ENCODE measurements at regions not wholly inside any gene's neighbourhood (a gene's known extent, or its start where the extent isn't known, plus 50 kb on each side); places are given as distances from the start of the nearest gene placed in this dataset.

DNA sequence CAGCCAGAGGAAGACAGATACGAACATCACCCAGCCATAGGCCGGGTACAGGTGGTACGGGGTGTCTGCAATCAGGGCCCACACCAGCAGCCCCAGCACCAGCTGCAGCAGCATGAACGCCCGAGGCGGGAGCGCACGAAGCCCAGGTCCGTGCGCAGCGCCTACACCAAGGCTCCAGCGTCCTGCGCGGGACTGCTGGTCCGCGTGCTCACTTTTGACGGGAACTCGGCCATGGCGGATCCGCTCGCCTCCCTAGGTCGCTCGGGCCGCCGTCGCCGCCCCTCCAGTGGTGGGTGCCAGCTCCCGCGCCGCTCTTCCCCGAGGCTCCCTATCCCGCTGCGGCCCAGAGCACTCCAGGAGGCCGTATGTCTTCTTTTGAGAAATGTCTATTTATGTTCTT, 181.2 kb upstream of the DIPK2B start (continued):
- TF ChIP-seq SNRNP70 (IDR thresholded peaks at IDR 0.05; ENCODE audit: low read depth, low read length): no peak
- no peak for TF ChIP-seq TARDBP (CRISPR knock-in tag; IDR thresholded peaks at IDR 0.05)

GRCh38 chrX:45381366-45381765, 180.7 kb upstream of the DIPK2B start:
- FAIRE-seq: no peak
- intact Hi-C loops (cut with micrococcal nuclease; ENCODE audit: unreplicated experiment): no loop called here
- TF ChIP-seq ESRRA (CRISPR knock-in tag; IDR thresholded peaks at IDR 0.05; ENCODE audit: low read depth) (no peak), TEAD2 (CRISPR knock-in tag; IDR thresholded peaks at IDR 0.05) (no peak), SALL1 (CRISPR knock-in tag; IDR thresholded peaks at IDR 0.05) (no peak), RAD51 (IDR thresholded peaks at IDR 0.05; ENCODE audit: borderline replicate concordance) (no peak), BRD4 (CRISPR knock-in tag; IDR thresholded peaks at IDR 0.05) (no peak), USF2 (IDR thresholded peaks at IDR 0.05; ENCODE audit: low read depth, low read length) (no peak), USF2 (CRISPR knock-in tag; IDR thresholded peaks at IDR 0.05; ENCODE audit: borderline replicate concordance) (no peak), ZNF484 (CRISPR knock-in tag; IDR thresholded peaks at IDR 0.05; ENCODE audit: borderline replicate concordance, low read depth) (no peak), PAWR (CRISPR knock-in tag; IDR thresholded peaks at IDR 0.05; ENCODE audit: borderline replicate concordance) (no peak), ZNF781 (CRISPR knock-in tag; IDR thresholded peaks at IDR 0.05; ENCODE audit: borderline replicate concordance, not compliant biosample characterization) (no peak), ZNF350 (CRISPR knock-in tag; IDR thresholded peaks at IDR 0.05; ENCODE audit: borderline replicate concordance, low read depth) (no peak)
- TF ChIP-seq, protein P1, sequence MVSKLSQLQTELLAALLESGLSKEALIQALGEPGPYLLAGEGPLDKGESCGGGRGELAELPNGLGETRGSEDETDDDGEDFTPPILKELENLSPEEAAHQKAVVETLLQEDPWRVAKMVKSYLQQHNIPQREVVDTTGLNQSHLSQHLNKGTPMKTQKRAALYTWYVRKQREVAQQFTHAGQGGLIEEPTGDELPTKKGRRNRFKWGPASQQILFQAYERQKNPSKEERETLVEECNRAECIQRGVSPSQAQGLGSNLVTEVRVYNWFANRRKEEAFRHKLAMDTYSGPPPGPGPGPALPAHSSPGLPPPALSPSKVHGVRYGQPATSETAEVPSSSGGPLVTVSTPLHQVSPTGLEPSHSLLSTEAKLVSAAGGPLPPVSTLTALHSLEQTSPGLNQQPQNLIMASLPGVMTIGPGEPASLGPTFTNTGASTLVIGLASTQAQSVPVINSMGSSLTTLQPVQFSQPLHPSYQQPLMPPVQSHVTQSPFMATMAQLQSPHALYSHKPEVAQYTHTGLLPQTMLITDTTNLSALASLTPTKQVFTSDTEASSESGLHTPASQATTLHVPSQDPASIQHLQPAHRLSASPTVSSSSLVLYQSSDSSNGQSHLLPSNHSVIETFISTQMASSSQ (IDR thresholded peaks at IDR 0.05; ENCODE audit: low read depth): no peak
- TF ChIP-seq, protein P1 (CRISPR knock-in tag; IDR thresholded peaks at IDR 0.05; ENCODE audit: borderline replicate concordance): no peak
- TF ChIP-seq, protein P2, sequence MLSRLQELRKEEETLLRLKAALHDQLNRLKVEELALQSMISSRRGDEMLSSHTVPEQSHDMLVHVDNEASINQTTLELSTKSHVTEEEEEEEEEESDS (CRISPR knock-in tag; IDR thresholded peaks at IDR 0.05; ENCODE audit: borderline replicate concordance): no peak
- TF ChIP-seq, protein P3, sequence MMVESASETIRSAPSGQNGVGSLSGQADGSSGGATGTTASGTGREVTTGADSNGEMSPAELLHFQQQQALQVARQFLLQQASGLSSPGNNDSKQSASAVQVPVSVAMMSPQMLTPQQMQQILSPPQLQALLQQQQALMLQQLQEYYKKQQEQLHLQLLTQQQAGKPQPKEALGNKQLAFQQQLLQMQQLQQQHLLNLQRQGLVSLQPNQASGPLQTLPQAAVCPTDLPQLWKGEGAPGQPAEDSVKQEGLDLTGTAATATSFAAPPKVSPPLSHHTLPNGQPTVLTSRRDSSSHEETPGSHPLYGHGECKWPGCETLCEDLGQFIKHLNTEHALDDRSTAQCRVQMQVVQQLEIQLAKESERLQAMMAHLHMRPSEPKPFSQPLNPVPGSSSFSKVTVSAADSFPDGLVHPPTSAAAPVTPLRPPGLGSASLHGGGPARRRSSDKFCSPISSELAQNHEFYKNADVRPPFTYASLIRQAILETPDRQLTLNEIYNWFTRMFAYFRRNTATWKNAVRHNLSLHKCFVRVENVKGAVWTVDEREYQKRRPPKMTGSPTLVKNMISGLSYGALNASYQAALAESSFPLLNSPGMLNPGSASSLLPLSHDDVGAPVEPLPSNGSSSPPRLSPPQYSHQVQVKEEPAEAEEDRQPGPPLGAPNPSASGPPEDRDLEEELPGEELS (CRISPR knock-in tag; IDR thresholded peaks at IDR 0.05): no peak

More at GRCh38 chrX:45381366-45381765, 180.7 kb upstream of the DIPK2B start:
- ChIA-PET POLR2A (no interaction called here), CTCF (ENCODE audit: low intra/inter-chr PET ratio, low total read pairs) (no interaction called here)
- BruUV-seq (replicated peaks): no TSS peak
- in situ Hi-C loops (cut with HindIII; ENCODE audit: extremely low pct_ligation_motif_present, low pct_unique_long_range_greater_than_20kb): no loop called here
- Histone ChIP-seq H2AFZ (ENCODE audit: low read length) (no peak overlapping the region), H3K4me2 (ENCODE audit: low read depth, low read length) (no peak overlapping the region), H3K27ac (ENCODE audit: extremely low read length, insufficient read depth, low read length) (no peak overlapping the region), H3K9ac (ENCODE audit: insufficient read depth, low read depth, low read length) (no peak overlapping the region), H3K4me3 (replicated peaks in 1 of 3; ENCODE audit: insufficient read depth in 1 of 3, low read depth in 2 of 3, low read length in 3 of 3) (no peak overlapping the region), H4K20me1 (ENCODE audit: insufficient read depth, low read length) (no peaks in the 10 kb centered on the region), H3K27me3 (ENCODE audit: control insufficient read depth in 1 of 2, insufficient read depth in 2 of 2, low read length in 2 of 2) (no peaks in the 10 kb centered on the region), H3K9me3 (ENCODE audit: low read length) (no peaks in the 10 kb centered on the region), H3K36me3 (replicated peaks in 1 of 2; ENCODE audit: control insufficient read depth in 1 of 2, insufficient read depth in 2 of 2, low read length in 2 of 2) (no peaks in the 10 kb centered on the region), H3K79me2 (ENCODE audit: insufficient read depth, low read length) (no peaks in the 10 kb centered on the region), H3K4me1 (ENCODE audit: insufficient read depth, low read length) (no peaks in the 10 kb centered on the region)
- 91% methylated on average over 15 of the region's 24 CpGs for WGBS (ENCODE audit: low lambda C conversion rate)
- ATAC-seq (no peak), DNase-seq (ENCODE audit: low spot score) (no peak)
